ENCODE measurements at regions not wholly inside any gene's neighbourhood (a gene's known extent, or its start where the extent isn't known, plus 50 kb on each side); places are given as distances from the start of the nearest gene placed in this dataset.
"Not testable (repeated sequence)": the region's sequence is repeated elsewhere in the genome, so short reads cannot be mapped to it uniquely, and the experiment has no call there.

- no peak for TF ChIP-seq MEIS1 (CRISPR knock-in tag; IDR thresholded peaks at IDR 0.05; ENCODE audit: borderline replicate concordance)
These were observed 190.4 kb downstream of the MC4R start (continued) for GRCh38 chr18:60182223-60182622.

GRCh38 chr18:60180671-60181070, 191.9 kb downstream of the MC4R start:
- H3K9me3 ChIP-seq (ENCODE audit: control insufficient read depth, insufficient read depth, low read depth, low read length): no peaks in the 10 kb centered on the region
- no peaks in the 10 kb centered on the region for H3K4me1 ChIP-seq (ENCODE audit: control insufficient read depth, insufficient read depth, low read length)
- TF ChIP-seq PATZ1 (tag by site-specific recombination; IDR thresholded peaks at IDR 0.05) (no peak), ZBTB10 (tag by site-specific recombination; IDR thresholded peaks at IDR 0.05) (no peak), ZNF416 (tag by site-specific recombination; IDR thresholded peaks at IDR 0.05) (no peak), ZNF202 (tag by site-specific recombination; IDR thresholded peaks at IDR 0.05; ENCODE audit: borderline replicate concordance) (no peak), ZNF530 (tag by site-specific recombination; IDR thresholded peaks at IDR 0.05; ENCODE audit: low read depth) (no peak), ZNF623 (tag by site-specific recombination; IDR thresholded peaks at IDR 0.05) (no peak), ZNF792 (tag by site-specific recombination; IDR thresholded peaks at IDR 0.05) (no peak), ZNF677 (tag by site-specific recombination; IDR thresholded peaks at IDR 0.05) (no peak), ZNF473 (tag by site-specific recombination; IDR thresholded peaks at IDR 0.05) (no peak), ZNF843 (tag by site-specific recombination; IDR thresholded peaks at IDR 0.05) (no peak), ZNF585B (tag by site-specific recombination; IDR thresholded peaks at IDR 0.05) (no peak)
- CTCF ChIA-PET: interaction anchor here (0.7 kb wide), 1 partner anchor 167 kb away, joined by 3 read pairs; no protein-coding TSS in a partner anchor
- H3K27ac ChIP-seq (ENCODE audit: extremely low read depth, low read depth, low read length): no peak overlapping the region
- H3K36me3 ChIP-seq (ENCODE audit: control insufficient read depth in 2 of 2, insufficient read depth in 1 of 2, low read length in 2 of 2): no peaks in the 10 kb centered on the region
- H3K4me3 ChIP-seq (ENCODE audit: low read depth, low read length): no peak overlapping the region
- POLR2A ChIA-PET: no interaction called here

GRCh38 chr18:60178224-60178623, 194.4 kb downstream of the MC4R start:
- H3K9me3 ChIP-seq (ENCODE audit: control insufficient read depth, insufficient read depth, low read depth, low read length); H3K4me3 ChIP-seq (ENCODE audit: low read depth, low read length); H3K27ac ChIP-seq (ENCODE audit: extremely low read depth, low read depth, low read length); CTCF ChIA-PET; H3K36me3 ChIP-seq (ENCODE audit: control insufficient read depth in 2 of 2, insufficient read depth in 1 of 2, low read length in 2 of 2); POLR2A ChIA-PET; H3K4me1 ChIP-seq (ENCODE audit: control insufficient read depth, insufficient read depth, low read length): not testable (repeated sequence)

- ChIA-PET POLR2A (no interaction called here), CTCF (no interaction called here)
- H3K36me3 ChIP-seq (ENCODE audit: control insufficient read depth in 2 of 2, insufficient read depth in 1 of 2, low read length in 2 of 2): no peaks in the 10 kb centered on the region
- TF ChIP-seq ZBTB8A (tag by site-specific recombination; IDR thresholded peaks at IDR 0.05) (no peak), ZNF792 (tag by site-specific recombination; IDR thresholded peaks at IDR 0.05) (no peak), PRDM1 (tag by site-specific recombination; IDR thresholded peaks at IDR 0.05) (no peak), ZNF785 (tag by site-specific recombination; IDR thresholded peaks at IDR 0.05) (no peak), ZNF292 (tag by site-specific recombination; IDR thresholded peaks at IDR 0.05; ENCODE audit: borderline replicate concordance, low read depth) (no peak), ZNF37A (tag by site-specific recombination; IDR thresholded peaks at IDR 0.05) (no peak), ZNF341 (tag by site-specific recombination; IDR thresholded peaks at IDR 0.05; ENCODE audit: low read depth) (no peak), ZNF645 (tag by site-specific recombination; IDR thresholded peaks at IDR 0.05) (no peak), SCRT1 (tag by site-specific recombination; IDR thresholded peaks at IDR 0.05; ENCODE audit: borderline replicate concordance) (no peak)
- H3K27ac ChIP-seq (ENCODE audit: extremely low read depth, low read depth, low read length): no peak overlapping the region
- H3K4me3 ChIP-seq (ENCODE audit: low read depth, low read length): no peak overlapping the region
- H3K9me3 ChIP-seq (ENCODE audit: control insufficient read depth, insufficient read depth, low read depth, low read length): no peaks in the 10 kb centered on the region
- no peaks in the 10 kb centered on the region for H3K4me1 ChIP-seq (ENCODE audit: control insufficient read depth, insufficient read depth, low read length)
These were observed 196.3 kb downstream of the MC4R start for GRCh38 chr18:60176259-60176658.

Data from HEK293 (cell line).